Esophagus squamous epithelium (tissue), 5 donors: ENCODE measurements at regions not wholly inside any gene's neighbourhood (a gene's known extent, or its start where the extent isn't known, plus 50 kb on each side); places are given as distances from the start of the nearest gene placed in this dataset.
"Not testable (repeated sequence)": the region's sequence is repeated elsewhere in the genome, so short reads cannot be mapped to it uniquely, and the experiment has no call there.

Experiments
- DNase-seq: peaks from one replicate; lab custom pipeline; 2025; lab: John Stamatoyannopoulos, UW
- H3K27ac ChIP-seq, 4 donors: fragments of 200-600 bp; sonication (generic); one replicate each; pipeline ENCODE4 v1.5.1; 2016 to 2019; ENCODE audit warnings: mild to moderate bottlenecking in 1 of 4
- H3K27me3 ChIP-seq, 4 donors: fragments of 200-600 bp; sonication (generic); 1 replicate in 3 of 4; 2 replicates in 1 of 4; pipeline versions ENCODE4 v1.5.1 to v1.6.0; 2017 to 2021; ENCODE audit warnings: antibody characterized with exemption in 1 of 4
- H3K36me3 ChIP-seq, 3 donors: fragments of 200-600 bp; sonication (generic); one replicate each; pipeline ENCODE4 v1.5.1; 2016 to 2019
- H3K4me1 ChIP-seq, 3 donors: fragments of 200-600 bp; sonication (generic); one replicate each; pipeline ENCODE4 v1.5.1; 2017 to 2019
- H3K4me3 ChIP-seq, 4 donors: fragments of 200-600 bp; sonication (generic); 1 replicate in 3 of 4; 2 replicates in 1 of 4; pipeline ENCODE4 v1.5.1; 2016 to 2019; ENCODE audit warnings: mild to moderate bottlenecking in 2 of 4, moderate library complexity in 1 of 4
- H3K9me3 ChIP-seq, 3 donors: fragments of 200-600 bp; sonication (generic); one replicate each; pipeline ENCODE4 v1.5.1; 2016 to 2019
- CTCF ChIP-seq, 6 experiments: fragments of 450-650 bp in 4 of 6; fragments of 200-600 bp in 2 of 6; sonication (generic) in 2 of 6; IDR thresholded peaks; one replicate each; pipeline ENCODE4 v1.5.1; 2016 to 2019; ENCODE audit warnings: antibody characterized with exemption in 6 of 6, mild to moderate bottlenecking in 4 of 6, moderate library complexity in 4 of 6
- POLR2A ChIP-seq, 4 donors: fragments of 450-650 bp; IDR thresholded peaks; one replicate each; pipeline ENCODE4 v1.6.1; 2017; ENCODE audit warnings: antibody characterized with exemption in 4 of 4, mild to moderate bottlenecking in 4 of 4, moderate library complexity in 3 of 4
- WGBS, 2 donors: methylation state at CpG; one replicate each; pipeline ENCODE4 v1.1.5; 2018; 5-methylcytosine and 5-hydroxymethylcytosine counted together
- intact Hi-C: fragments of 100-400 bp; cut with DNase I; formaldehyde crosslinking; loops from one replicate; pipeline ENCODE4 v1.15.0; 2022
- donor health status: DM: yes; HTN: yes; CAD: no.

- no peaks in the 10 kb centered on the region for H3K9me3 ChIP-seq
- H3K36me3 ChIP-seq: no peaks in the 10 kb centered on the region
- intact Hi-C loops: no loop called here
- no peak overlapping the region for H3K4me3 ChIP-seq
- H3K4me1 ChIP-seq: no peaks in the 10 kb centered on the region
- no peak overlapping the region for H3K27ac ChIP-seq
- 77 to 91% methylated on average over 3 of the region's 3 CpGs for WGBS, 2 donors
- no peak for DNase-seq
- no peak for TF ChIP-seq CTCF (IDR thresholded peaks at IDR 0.05)
- TF ChIP-seq POLR2A (IDR thresholded peaks at IDR 0.05): no peak
- no peaks in the 10 kb centered on the region for H3K27me3 ChIP-seq
Observed at GRCh38 chr7:152583006-152583405, 92.9 kb downstream of the XRCC2 start.

DNA sequence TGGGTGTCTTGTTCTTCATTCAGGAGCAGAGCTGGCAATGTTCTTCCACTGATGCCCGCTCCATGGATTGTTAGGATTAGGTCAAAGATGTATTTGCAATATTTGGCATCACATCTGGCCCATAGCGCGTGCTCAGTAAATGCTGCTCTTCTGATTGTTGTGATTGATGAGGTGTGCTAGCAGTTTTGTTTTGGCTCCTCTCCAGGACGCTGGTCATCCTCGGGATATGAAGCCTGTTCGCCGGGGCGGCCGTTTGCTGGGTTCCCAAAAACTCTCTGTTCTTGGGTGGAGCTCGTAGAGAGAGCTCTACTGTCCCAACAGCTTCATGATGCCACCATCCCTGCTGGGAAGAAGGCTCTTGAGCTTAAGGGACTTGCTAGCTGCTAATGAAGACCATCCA is 96.9 kb downstream of the XRCC2 start:
- DNase-seq: no peak
- no peaks in the 10 kb centered on the region for H3K36me3 ChIP-seq
- no peaks in the 10 kb centered on the region for H3K4me1 ChIP-seq
- H3K27me3 ChIP-seq: peaks cover 0 to 7% (median 0%) of the 10 kb centered on the region in 4 donors
- H3K27ac ChIP-seq: no peak overlapping the region
- intact Hi-C loops: no loop called here
- no peak overlapping the region for H3K4me3 ChIP-seq
- 54 to 63% methylated on average over 3 to 10 of the region's 10 CpGs for WGBS, 2 donors
- H3K9me3 ChIP-seq: no peaks in the 10 kb centered on the region
- TF ChIP-seq POLR2A (IDR thresholded peaks at IDR 0.05): no peak

DNA sequence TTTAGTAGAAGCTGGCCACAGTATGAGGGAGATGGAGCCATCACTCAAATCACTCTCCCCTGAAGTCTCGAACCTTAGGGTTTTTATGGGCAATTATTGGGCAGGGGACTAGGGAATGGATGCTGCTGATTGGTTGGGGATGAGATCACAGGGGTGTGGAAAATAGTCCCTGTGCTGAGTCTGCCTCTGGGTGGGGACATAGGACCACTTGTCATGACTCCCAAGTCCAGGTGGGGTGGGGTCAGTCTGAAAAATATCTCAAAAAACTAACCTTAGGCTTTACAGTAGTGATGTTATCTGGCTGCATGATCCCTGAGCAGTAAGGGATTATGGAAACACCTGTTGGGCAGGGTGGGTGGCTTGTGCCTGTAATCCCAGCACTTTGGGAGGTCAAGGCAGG is 98.6 kb downstream of the XRCC2 start:
- WGBS, 2 donors: 74 to 83% methylated on average over 1 of the region's 1 CpG
- Histone ChIP-seq H3K4me1 (no peaks in the 10 kb centered on the region), H3K27me3 (peaks cover 0 to 7% (median 0%) of the 10 kb centered on the region in 4 donors), H3K4me3 (no peak overlapping the region), H3K9me3 (no peaks in the 10 kb centered on the region), H3K27ac (no peak overlapping the region), H3K36me3 (no peaks in the 10 kb centered on the region)
- intact Hi-C loops: no loop called here
- no peak for TF ChIP-seq POLR2A (IDR thresholded peaks at IDR 0.05)
- no peak for DNase-seq

DNA sequence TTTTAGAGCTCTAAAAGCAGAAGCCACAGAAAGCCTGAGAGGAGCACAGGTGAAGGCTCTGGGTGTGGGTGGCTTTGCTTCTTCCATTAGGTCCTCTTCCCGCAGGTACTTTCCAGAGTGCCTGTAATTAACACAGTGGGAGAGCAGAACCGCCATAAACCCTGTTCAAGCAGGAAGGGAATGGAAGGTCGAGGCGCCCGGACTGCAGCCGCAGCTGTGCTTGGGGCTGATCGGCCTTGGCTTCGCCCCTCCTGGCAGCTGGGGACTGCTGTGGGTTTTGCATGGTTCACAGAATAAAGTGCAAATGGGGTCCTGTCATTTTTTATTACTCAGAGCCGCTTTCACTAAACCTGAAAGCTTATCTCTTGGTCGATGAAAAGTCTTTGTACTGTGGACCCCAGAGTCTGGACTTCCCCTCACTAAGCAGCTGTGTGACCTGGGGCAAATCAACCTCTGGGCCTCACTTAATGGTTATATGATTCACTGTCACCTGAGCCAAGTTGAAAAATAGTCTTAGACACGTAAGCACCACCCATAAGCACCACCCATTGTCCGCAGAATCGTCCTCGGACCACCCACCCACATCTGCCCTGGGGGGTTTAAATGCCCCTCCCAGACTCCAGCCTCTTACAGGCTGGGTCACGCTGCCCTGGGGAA is 100.9 kb downstream of the XRCC2 start:
- no peaks in the 10 kb centered on the region for H3K36me3 ChIP-seq
- peaks cover 0 to 7% (median 0%) of the 10 kb centered on the region in 4 donors for H3K27me3 ChIP-seq
- H3K4me3 ChIP-seq: no peak overlapping the region
- TF ChIP-seq CTCF (IDR thresholded peaks at IDR 0.05) (no peak), POLR2A (IDR thresholded peaks at IDR 0.05) (no peak)
- 50 to 51% methylated on average over 8 to 14 of the region's 15 CpGs for WGBS, 2 donors
- H3K9me3 ChIP-seq: no peaks in the 10 kb centered on the region
- no peak for DNase-seq
- no peaks in the 10 kb centered on the region for H3K4me1 ChIP-seq
- no peak overlapping the region for H3K27ac ChIP-seq
- intact Hi-C loops: no loop called here

DNA sequence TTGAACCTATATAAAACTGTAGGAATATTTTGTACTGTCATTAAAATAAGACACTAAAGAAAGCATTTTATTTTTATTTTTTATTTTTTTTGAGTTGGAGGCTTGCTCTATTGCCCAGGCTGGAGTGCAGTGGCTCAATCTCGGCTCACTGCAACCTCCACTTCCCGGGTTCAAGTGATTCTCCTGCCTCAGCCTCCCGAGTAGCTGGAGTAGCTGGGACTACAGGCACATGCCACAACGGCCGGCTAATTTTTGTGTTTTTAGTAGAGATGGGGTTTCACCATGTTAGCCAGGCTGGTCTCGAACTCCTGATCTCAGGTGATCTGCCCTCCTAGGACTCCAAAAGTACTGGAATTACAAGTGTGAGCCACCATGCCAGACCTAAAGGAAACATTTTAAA is 102.8 kb downstream of the XRCC2 start:
- intact Hi-C loops, H3K27me3 ChIP-seq, H3K27ac ChIP-seq, DNase-seq, H3K9me3 ChIP-seq, H3K36me3 ChIP-seq, H3K4me1 ChIP-seq, H3K4me3 ChIP-seq: not testable (repeated sequence)
- 78 to 85% methylated on average over 3 to 6 of the region's 6 CpGs for WGBS, 2 donors

DNA sequence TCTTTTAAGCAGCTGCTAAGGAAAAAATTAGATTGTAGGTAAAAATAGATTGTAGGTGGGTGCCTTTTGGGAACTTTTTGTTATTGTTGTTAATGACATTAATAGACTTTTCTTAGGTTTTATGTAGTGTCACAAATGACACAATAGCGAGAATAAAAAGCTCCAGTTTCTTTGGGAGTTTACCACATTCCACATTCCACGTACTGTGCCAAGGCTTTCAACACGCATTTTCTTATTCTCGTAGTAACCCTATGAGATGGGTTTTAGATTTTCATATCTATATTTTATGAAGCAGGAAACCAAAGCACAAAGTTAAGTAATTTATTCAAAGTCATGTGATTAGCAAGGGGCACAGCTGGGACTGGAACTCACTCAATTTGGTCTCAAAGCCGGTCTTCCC is 103.8 kb downstream of the XRCC2 start:
- H3K27me3 ChIP-seq: peaks cover 0 to 7% (median 0%) of the 10 kb centered on the region in 4 donors
- no peak overlapping the region for H3K4me3 ChIP-seq
- intact Hi-C loops: no loop called here
- TF ChIP-seq CTCF (IDR thresholded peaks at IDR 0.05) (no peak), POLR2A (IDR thresholded peaks at IDR 0.05) (no peak)
- H3K9me3 ChIP-seq: no peaks in the 10 kb centered on the region
- H3K27ac ChIP-seq: no peak overlapping the region
- H3K36me3 ChIP-seq: no peaks in the 10 kb centered on the region
- 79 to 81% methylated on average over 5 of the region's 5 CpGs for WGBS, 2 donors
- no peaks in the 10 kb centered on the region for H3K4me1 ChIP-seq
- DNase-seq: no peak

GRCh38 chr7:152571068-152571467 is 104.9 kb downstream of the XRCC2 start:
- H3K36me3 ChIP-seq: no peaks in the 10 kb centered on the region
- WGBS, 2 donors: 70 to 94% methylated on average over 2 to 5 of the region's 6 CpGs
- no peaks in the 10 kb centered on the region for H3K9me3 ChIP-seq
- no peak overlapping the region for H3K4me3 ChIP-seq
- TF ChIP-seq POLR2A (IDR thresholded peaks at IDR 0.05) (no peak), CTCF (IDR thresholded peaks at IDR 0.05) (no peak)
- no peaks in the 10 kb centered on the region for H3K4me1 ChIP-seq
- DNase-seq: no peak
- H3K27me3 ChIP-seq: peaks cover 0 to 7% (median 0%) of the 10 kb centered on the region in 4 donors
- intact Hi-C loops: no loop called here
- H3K27ac ChIP-seq: no peak overlapping the region
